Activated naive CD4-positive, alpha-beta T cell treated with anti-CD3 and anti-CD28 coated beads, Interleukin-2, amount 50 U/mL, for 16 hours (primary cell): ENCODE measurements at regions not wholly inside any gene's neighbourhood (a gene's known extent, or its start where the extent isn't known, plus 50 kb on each side); places are given as distances from the start of the nearest gene placed in this dataset.
A peak's percentile ranks its signal among the peaks of the same experiment; 100 is the strongest.

Experiments
- DNase-seq: peaks from one replicate; pipeline ENCODE4 v3.0.0-alpha.2; 2020

DNA sequence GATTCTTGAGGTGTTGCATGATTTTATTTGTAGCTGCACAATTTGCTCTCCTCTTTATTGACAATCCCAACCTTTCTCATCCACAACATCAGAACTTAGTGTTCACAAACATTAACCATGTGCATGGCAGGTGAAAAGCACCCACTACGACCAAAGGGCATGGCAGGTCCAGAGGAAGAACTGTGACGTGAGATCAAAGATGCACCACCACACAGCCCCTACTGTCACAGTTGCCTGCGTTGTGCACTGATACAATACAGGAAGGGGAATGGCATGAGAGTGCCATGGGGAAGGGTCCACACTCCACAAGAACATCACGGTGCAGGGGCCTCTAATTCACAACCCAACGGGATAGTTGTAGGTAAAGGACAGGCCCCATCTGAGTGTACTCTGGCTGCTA lies 217.1 kb upstream of the PFKP start:
- DNase-seq: no peak

DNA sequence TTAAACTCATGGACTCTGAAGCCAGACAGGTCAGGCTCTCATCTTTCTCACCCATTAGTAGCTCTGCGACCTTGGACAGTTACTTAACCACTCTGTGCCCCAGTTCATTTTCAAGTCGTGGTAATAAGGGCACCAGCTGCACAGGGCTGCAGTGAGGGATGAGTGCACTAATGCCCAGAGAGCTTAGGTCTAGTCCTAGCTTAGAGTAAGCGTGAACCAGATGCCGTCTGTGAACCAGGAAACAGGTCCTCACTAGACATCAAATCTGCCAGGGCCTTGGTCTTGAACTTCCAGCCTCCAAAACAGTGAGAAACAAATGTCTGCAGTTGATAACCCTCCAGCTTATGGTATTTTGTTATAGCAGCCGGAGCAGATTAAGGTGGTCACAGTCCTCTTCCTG lies 222.4 kb upstream of the PFKP start:
- no peak for DNase-seq

DNA sequence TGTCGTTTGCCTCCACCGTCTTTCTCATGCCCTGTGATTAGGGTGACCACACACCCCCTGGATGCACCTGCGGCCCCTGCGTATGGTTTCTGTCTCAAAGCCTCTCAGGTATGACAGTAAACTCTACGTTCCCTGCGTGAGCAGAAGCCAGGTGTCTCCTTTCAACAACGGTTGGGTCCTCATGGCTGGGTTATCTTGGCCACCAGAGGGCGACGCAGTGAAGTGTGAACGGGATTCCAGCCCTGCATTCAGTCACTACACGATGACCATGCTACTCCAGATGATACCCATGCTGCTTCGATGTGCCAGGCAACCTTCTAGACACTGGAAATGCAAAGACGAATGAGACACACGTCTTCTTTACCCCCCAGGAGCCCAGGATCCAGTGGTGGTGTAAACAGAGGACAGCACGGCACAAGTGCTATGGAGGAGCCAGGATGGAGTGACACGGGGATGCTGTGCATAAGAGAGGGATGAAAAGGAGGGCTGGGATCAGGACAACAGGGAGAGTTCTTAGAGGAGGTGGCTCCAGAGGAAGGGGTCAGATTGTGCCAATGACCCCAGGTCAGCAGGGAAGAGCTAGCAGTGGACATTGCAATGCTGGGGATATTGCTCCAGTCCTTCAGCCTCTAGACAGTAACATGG lies 228.1 kb upstream of the PFKP start:
- peak; percentile 23 for DNase-seq

DNA sequence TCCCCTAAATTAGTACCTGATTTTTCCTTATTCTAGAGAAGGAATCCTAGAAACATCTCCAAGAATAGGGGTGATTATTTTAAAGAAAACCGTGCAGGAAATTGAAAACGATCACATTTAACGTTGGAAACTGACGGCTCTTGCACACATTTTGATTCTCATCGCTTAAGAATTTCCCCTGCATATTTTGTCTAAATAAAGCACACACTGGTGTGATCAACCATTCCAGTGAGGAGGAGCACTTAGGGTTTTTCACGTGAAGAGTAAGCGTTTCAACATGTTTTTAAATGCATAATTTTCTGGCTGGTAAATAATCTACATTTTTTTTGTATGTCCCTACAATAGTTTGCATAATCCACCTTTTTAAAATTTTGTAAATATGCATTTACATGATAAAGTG lies 229.7 kb upstream of the PFKP start:
- DNase-seq: no peak

DNA sequence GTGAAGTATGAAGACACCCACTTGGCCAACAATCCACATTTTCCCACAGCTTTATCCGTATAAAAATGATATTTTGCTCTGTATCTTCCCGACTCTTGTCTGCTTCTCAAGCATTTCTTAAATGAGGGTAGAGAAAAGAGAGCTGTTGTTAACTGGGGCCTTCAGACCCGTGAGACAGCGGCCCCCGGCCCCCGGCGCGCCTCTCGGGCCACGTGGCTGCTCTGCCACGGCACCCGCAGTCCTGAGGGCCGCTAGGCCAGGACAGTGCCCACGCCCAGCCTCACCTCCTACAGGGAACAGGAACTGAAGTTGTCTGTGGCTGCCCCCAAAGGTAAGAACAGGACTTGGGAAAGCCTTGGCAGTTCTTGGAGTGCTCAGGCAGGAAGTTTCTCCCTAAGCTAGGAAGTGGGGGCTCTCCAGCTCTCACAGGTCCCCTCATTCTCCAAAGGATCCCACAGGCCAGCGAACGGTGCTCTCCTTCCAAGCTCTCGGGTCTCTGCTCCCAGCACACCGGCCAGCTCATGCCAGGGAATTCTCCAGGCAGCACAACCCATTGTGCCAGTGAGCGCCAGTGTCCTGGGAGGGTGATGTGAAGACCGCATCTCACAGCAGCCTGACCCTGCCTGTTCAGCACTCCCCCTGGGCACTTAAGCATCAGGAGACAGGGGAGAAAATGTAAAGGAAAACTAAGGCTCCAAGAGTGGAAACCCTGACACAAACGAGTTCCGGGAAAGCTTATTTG lies 230.3 kb upstream of the PFKP start:
- no peak for DNase-seq

DNA sequence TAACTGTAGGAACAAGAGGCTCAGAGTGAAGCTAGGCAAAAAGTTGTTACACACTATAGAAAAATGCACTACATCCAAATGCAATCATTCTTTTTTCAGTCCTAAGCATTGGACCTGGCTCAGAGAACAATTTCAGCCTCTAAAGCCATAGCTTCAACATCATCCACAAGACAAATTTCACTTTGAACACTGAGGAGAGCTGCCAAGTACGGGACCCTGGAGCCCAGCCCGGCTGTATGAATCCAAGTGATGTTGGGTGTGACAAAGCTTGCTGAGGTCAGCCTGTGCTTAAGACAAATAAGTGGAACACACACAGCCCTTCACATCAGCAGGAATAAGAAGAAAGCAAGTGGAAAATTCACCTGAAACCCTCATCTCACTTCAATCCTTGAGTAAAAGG lies 233.1 kb upstream of the PFKP start:
- DNase-seq: no peak

DNA sequence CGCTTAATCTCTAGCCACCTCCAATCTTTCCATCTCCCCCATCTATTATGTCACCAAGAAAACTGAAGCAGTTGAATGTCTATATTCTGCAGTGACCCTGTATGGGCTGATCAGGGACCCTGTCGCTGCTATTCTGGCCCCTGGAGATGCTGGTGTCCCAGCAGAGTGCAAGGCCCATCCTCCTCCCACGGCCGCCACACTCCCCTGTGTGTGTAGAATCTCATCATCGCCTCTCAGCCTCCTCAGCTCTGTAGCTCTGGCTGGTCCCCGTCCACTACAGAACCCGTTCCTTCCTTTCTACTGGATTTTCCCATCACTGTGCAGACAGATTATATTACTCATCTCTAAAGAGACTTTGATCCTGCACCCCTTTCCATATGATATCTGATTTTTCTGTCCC lies 235.8 kb upstream of the PFKP start:
- DNase-seq: no peak

DNA sequence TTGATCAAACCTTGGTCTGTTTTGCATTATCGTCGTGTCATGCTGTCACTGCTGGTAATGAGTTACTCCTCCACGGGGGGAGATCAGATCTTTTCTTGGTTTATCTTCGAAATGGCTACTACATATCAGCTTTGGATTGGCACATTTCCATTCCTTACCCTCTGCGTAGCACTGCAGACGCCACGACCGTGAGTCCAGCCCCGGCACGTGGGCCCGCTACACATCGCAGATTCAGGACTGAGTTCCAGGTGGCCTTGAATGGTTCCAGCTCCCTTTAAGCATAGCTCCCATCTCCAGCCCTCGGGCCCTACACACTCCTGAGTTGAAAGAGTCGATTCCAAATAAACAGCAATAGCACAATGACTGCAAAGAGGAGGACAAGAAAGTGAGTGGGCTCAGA lies 238.6 kb upstream of the PFKP start:
- no peak for DNase-seq

DNA sequence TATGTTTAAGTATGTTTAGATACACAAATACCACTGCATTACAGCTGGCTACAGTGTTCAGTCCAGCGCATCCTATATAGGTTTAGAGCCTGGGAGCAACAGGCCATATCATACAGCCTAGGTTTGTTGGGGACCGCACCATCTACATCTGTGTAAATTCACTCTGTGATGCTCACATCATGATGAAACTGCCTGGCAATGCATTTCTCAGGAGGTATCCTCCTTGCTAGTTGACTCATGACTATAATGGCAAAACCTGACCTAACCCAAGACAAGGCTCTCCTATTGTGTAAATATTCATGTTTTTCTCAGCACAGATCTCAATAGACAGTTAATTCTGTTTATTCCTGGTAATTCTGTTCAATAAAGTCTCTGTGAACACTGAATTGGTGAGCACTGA lies 240.7 kb upstream of the PFKP start:
- DNase-seq: no peak

DNA sequence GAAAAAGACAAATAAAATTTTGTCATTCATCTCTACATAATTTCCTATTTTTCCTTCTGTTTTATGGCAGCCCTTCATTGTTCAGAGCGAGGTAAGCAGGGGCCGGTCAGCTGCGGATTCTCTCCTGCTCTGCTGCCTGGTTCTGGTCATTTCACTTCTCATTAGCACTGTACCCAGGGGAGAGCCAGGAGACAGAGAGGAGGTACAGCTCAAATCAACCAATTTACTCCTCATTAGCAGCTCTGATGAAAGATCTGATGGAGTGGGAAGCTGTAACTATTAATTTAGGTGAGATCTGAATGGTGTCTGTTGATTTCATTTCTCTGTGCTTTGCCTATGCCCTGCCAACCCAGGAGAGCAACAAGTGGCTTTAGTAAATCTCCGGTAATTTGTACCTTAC lies 241.5 kb upstream of the PFKP start:
- DNase-seq: no peak

DNA sequence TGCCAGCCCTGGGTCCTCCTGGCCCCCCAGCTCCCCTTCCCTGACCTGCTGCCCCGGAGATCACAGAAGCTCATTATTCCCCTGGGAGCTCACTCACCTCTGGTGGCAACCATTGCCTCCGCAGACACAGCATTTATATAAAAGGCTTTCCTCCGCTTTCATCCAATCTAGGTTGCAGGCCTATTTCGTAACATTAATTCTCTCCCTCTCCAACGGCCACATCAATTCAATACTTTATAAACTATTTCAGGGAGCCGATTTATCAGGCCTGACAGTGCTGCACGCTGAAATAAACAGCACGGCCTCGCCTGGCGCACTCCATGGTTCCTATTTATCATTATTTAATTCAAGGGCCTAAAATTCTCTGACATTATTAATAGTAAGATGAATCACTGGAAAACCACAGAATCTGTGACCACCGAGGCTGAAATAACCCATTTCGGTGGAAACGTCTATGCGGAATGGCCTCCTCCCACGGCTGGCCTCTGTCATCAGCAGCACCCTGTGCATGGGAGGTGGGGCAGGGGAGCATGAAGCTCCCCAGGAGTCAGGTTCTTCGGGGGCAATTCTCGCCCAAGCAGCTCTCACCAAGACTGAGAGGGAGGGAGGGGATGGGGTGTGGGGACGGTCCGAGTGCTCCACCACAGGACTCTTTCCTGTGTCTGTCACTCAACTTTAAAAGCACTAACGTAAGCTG lies 249.3 kb upstream of the PFKP start:
- no peak for DNase-seq

DNA sequence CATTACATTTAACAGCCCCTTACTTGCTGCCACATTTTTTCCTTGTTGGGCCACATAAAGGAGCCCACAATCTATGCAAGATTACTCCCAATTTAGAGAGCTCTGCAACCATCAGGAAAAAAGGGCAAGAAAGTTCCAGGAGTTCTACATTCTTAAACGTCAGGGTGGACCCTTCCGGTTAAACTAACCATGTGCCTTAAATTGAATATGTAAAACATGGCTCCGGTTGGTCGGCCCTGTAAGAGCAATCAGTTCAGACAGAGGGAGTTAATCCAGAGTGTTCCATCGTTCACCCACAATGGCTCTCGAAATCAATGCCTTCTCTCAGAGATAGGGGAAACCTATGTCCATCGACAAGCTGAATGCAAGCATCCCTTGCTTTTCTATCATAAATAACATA lies 253.7 kb upstream of the PFKP start:
- DNase-seq: no peak

DNA sequence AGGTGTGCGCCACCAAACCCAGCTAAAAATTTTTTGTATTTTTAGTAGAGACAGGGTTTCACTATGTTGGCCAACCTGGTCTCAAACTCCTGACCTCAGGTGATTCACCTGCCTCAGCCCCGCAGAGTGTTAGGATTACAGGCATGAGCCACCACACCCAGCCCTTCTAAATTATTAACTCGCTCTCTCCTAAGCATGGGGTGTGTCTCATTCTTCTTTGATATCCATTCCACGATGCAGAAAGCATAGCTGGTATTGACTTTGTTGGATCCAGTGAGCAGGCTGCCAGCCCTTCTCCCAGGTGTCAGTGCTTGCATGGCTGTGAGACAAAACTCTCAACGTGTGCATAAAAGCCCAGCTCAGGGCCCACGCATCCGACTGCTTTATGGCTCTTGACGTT lies 254.1 kb upstream of the PFKP start:
- no peak for DNase-seq

DNA sequence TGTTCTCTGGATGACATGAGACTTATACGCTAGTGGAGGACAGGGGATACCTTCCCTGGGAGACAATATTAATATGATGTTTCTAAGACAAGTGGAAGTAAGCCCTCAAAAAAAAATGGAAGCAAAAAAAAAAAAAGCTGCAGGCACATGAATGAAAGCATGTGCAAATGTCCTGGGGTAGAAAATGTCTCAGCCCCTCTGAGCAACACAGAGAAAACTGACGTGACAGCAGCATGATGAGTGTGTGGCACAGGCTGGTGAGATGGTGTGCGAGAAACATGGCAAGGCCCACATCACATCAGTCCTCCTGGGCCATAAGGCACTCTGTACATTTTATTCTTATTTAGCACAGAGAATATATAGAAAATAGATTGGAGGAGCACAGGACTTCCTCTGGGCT lies 254.7 kb upstream of the PFKP start:
- DNase-seq: no peak

DNA sequence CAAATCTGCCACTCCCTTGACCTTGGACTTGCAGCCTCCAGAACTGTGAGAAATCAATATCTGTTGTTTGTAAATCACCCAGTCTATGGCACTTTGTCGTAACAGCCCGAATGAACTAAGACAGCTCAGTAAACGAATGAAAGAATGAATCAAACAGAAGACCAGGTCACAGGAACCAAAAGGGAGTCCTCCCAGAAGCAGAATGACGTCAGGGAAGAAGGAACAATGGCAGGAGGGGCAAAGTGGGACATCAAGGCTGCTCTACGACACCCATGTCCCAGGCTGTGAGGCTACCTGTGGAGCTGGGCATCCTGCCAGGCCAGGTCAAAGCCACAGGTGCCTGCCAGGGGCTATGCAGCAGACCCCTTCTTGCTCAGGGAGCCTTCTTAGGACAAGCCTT lies 267.2 kb upstream of the PFKP start:
- no peak for DNase-seq

DNA sequence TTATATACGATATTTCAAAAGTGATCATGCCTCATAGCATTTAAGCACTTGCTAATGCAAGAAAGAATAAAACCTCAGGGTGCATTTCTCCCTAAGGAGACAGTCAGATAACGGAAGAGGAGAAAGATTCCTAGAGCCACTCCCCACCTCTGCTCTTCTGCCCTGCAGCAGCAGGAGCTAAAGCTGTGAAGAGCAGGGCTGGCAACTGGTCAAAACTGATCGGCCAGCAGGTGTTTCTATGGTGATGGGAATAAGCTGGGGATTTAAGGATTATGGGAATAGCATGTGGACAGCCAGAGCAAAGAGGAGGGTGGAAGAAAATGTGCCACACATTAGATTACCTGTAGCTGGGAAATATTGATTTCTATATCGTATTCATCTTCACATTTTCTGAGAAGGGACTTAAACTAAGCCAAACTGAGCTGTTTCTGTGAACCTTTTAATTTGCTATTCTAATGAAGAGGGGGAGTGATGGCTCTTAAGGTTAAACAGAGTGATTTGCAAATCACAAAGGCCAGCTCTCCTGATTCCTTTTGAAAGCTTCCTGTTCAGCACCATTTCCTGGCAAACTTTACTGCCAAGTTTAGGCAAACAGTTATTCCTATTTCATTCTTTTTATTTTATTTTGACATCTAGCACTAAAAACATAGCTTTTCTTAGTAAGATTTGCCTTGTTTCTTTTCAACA lies 268.9 kb upstream of the PFKP start:
- DNase-seq: no peak

DNA sequence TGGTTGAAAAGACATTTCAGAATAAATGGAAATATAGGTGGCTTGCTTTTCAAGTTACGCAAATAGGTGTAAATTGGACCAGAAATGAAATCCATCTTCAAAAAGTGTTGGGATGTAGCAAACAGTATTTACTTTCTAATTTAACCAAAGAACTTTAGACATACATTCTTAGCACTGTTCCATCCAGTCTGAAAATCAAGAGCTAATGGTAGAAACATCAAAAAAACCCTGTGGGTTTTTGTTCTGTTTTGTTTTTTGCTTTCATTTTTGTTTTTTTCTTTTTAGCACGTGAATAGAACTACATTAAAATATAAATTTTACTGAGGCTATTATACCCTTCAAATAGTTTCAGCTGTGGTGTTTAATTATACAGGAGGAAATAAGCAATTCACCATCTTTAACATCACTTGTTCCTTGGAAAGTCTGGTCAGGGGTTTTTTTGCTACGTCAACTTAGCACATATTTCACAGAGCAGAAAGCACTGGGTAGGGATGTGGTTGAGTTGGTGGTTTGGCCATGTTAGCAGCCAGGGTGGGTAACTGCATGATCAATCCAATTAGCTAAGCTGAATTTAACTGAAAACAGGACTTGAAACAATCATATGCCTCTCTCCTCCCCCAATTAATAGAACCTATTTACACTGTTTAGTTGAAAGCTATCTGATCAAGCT lies 275.4 kb upstream of the PFKP start:
- DNase-seq: no peak

DNA sequence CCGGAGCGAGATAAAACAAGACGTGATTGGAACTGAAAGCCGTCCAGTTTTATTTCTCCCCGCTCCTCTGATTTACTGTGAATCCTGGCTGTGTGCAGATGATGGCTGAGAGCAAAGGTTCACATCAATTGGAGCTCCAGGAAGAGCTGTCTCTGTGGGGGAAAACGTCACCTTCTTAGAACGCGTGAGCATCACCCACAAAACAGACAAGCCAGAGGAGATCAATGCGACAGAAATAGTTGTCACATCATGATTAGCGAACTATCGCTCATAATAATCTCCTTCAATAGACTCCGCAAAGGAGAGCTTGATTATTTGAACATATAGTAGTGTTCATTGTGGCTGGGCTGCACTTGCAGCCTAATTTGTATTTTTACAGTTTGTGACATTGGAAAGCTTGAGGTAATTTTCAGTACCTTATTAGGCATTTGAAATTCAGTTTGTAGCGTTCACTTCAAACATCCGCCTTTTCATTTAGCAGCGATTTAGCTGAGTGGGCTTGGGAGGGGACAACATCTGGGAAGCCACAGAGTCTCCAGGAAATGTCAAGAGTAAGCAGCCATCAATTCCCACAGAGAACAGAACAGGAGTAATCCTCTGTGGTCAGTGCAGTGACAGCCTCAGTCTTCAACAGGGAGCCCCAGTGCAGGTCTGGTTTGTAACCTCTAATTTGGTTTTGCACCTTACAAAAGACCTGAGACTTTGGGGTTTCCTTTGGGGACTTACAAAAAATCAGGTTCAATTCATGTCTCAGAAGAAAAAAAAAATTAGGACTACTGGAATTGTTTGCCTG lies 276.8 kb upstream of the PFKP start:
- no peak for DNase-seq

DNA sequence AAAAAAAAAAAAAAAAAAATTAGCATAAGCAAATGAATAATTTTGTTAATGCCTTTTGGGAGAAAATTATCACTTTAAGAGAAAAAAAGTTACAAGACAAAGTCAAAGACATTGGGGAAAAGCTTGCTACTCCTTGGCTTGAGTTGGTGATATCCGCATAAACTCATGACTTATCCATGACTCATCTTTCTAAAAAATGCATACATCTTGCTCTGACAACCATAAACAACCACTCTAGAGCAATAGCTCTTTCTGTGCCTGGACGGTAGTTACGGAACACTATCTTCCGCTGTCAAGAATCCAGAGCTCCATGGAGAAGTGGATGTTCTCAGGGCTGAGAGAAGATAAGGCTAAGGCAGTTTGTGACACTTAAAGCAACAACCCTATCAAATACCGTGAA lies 281.1 kb upstream of the PFKP start:
- DNase-seq: no peak

DNA sequence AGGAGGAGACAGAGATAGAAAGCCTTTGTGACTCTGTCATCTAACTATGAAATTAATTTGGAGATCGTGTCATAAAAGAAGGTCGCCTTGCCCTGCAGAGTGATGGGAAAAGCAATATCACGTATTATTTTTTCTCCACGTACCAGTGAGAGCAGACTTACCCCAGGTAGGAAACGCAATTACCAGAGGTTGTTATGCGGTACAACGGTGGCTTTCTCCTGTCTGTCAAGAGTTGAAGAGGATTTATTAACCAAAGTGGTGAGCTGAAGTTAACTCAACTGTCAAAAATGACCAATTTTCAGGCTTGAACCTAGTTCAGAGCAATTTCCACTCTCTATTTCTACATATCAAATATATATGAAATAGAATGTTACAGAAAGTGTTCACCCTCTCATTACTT lies 282.6 kb upstream of the PFKP start:
- DNase-seq: no peak

DNA sequence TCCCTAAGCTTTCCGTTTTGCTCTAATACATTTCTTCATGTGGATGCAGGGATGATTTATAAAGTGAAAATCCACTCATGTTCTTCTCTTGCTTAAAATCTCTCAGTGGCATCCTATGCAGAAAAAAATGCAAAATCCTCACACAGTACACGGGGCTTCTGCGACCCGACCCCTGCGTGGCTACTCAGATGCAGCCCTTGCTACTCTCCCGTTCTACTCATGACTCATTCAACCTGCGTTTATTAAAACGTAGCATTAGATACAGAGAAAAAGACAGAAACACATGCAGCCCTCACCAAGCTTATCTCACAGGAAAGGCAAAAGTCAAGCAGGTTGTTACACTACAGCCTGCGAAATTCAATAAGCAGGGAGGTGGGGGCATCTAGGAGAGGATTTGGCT lies 284.4 kb upstream of the PFKP start:
- no peak for DNase-seq

DNA sequence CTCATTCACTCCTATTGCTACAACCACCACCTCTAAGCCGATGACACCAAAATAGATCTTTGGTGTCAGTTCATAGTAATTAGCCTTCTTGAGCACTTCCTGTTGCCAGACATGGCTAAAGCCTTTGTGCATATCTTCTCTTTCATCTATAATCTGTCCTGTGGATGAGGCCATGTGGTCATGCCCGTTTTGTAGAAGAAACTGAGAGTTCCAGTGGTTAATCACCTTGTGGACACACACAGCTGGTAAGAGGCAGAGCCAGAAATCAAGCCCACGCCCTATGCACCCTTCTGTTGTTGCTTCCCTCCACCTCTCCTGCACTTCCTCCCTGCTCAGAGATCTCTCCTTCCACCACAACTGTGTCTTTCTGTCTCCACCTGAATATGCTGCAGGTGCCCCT lies 285.1 kb upstream of the PFKP start:
- DNase-seq: no peak
